Hematopoietic multipotent progenitor cell treated with erythropoietin and hydrocortisone succinate and interleukin-3 and kit ligand, for 6 days (in vitro differentiated cells): ENCODE measurements at regions not wholly inside any gene's neighbourhood (a gene's known extent, or its start where the extent isn't known, plus 50 kb on each side); places are given as distances from the start of the nearest gene placed in this dataset.
A peak's percentile ranks its signal among the peaks of the same experiment; 100 is the strongest.

Experiments
- DNase-seq: peaks from one replicate; pipeline ENCODE4 v3.0.0-alpha.2; 2015

DNA sequence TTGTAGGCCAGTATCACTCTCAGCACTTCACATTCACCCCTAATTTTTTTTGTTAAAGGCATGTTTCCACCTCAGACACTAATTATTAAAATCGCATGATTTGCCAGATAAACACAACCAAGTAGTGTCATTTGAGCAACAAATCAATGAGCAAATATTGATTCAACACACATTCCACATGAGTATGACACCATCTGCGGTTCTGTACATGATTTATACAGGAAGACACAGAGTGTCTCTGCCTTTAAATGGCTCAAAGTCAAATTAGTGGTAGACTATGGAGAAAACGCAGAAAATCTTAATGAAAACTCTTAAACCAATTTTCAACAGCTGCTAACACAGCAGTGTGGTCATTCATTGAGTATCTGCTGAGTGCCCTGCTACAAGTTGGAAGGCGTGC is 300.2 kb downstream of the SOX4 start:
- no peak for DNase-seq

DNA sequence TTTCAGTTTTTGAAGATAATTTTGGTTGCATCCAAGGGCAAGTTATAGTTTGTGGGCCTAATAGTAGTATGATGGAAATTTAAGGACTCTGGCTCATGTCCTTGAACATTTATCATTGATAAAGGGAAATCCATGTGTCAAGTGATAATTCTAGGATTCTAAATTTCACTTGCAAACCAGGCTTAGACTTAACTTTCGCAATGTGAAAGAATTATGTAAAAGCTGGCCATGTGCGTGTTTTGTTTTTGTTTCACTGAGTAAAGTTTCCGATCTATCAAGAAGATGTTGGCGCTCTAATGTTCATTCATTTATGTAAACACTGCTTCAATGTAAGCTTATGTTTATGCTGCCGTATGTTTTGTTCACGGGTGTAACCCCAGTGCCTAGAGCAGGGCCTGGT is 302.0 kb downstream of the SOX4 start:
- no peak for DNase-seq

DNA sequence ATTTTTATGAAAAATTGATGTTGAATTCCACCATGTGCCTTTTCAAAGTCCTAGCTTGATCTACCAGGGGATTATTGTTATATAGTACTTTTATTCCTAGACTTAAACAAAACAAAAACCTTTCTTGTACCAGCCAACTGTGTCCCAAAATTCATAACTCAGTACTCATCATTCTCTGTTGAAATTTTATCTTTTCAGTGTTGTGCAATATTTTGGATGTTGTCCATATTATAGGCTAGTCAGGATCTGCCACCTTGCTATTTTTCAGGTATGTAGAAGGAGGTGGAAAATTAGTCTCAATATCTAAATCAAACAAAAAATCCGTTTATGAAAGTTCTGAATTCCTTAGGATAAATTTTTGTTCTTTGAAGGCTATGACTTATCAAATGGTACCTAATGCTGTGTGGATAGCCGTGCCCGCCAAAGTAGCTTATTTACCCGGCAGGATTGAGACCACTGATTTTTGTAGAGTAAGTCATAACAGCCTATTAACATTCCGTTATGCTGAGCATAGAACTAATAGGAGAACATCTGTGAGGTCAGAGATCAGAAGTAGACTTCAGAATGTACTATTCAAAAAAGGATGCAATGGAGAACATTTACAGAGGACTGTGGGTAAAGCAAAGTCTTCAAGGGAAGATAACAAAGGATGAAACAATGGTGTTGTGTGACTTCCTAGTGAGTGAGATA is 304.7 kb downstream of the SOX4 start:
- DNase-seq = no peak

DNA sequence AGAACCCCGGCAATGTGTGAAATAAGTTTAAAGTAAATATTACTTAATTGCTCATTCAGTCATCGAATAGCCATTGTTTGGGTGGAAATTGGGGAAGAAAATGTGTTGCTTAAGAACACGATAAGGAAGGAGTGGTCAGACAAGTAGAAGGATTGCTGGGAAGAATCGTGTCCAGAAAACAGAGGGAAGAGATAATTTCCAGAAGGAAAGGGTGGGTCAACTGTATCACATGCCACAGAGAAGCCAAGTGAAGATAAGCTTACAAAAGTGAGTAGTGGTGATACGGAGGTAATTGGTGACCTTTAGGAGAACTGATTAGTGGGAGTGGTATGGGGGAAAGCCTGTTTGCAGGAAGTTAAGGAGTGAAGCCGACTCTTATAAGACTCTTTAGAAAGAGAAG is 306.2 kb downstream of the SOX4 start:
- DNase-seq = no peak

DNA sequence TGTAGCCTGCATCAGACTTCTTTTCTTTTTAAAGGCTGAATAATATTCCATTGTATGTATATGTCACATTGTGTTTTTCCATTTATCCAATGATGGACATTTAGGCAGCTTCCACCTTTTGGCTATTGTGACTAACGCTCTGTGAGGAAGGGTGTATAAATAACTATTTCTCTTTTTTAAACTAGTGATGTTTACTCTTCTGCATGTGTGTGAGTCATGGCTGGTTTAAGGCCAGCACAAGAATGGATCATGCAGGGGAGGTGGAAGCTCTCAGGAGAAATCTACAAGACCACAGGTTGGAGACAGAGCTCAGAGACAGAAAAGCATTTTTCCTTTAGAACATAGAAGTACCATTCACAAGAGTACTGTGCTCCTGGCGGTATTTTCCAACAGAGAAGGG is 307.2 kb downstream of the SOX4 start:
- DNase-seq = no peak

DNA sequence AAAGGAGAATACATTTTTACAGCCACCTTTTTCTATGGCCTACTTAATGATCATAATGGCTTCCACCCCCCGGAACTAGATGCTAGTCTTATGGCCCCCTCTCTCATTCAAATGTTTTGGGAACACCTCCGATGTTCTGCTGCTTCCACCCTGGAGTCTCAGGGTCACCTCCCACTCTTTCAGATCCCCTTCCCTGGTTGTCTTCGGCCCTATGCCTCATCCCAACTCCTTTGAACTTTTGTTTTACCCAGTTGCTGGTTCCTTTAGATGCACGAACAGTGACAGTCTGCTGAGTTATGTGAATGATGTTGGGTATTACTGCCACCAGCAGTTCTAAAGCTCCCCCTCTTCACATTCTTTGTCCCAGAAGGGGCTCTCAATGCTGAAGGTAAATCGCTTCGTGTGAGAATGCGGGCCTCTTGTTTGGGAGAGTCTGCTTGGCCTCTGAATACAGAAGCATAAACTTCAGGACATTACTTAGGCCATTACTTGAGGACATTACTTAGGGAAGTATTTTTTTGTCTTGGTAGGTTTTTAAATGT is 309.1 kb downstream of the SOX4 start:
- DNase-seq = no peak

DNA sequence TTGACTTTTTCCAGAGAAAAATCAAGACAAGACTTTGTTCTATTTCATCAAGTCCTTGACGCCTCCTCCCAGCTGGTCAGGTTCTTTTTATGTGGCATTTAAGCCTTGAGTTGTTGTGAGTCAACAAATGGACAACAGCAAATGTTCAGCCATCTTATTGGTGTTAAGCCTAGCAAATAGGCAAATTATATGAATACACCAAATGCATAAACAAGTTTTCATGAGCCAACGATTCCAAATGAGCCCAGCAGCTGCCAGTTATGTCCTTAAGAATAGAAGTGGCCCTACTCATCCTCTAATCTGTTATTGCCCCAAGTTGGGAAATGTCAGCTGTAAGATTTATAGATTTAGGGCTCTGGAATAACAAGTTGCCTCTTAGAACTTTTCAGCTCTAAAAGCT is 312.0 kb downstream of the SOX4 start:
- no peak for DNase-seq

DNA sequence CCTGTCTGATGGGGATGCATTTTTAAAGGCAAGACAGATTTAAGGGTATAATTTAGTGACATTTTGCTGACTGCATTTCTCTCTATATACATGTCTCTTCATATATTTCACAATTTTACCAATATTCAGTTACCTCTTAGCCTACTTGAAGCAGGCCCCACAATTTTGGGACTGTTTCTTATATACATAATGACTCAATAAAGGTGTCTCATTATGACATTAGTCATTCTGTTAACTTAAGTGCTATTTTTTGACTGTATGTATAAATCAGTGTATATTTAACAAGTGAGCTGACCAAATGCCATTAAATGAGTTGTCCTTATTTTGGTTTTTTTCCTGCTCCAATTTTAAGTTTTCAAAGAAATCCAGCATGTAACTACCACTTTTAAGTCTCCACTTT is 313.3 kb downstream of the SOX4 start:
- no peak for DNase-seq

DNA sequence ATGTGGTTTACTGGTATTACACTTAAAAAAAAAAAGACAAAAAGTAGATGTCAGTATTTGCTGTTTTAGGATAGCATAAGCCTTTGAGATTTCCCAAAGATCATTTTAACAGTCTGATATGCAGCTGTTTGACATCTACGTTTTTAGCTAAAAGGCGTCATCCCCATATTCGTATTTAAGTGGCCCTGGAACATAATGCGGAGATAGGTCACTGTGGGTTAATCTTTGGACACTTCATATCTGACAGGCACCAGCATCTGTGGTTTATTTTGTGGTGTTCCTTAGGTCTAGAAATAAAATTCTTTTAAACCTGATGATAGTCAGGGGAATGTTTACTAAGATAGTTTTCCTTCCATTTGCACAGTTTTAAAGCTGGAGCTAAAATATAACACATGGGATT is 313.7 kb downstream of the SOX4 start:
- DNase-seq = peak; percentile 63

DNA sequence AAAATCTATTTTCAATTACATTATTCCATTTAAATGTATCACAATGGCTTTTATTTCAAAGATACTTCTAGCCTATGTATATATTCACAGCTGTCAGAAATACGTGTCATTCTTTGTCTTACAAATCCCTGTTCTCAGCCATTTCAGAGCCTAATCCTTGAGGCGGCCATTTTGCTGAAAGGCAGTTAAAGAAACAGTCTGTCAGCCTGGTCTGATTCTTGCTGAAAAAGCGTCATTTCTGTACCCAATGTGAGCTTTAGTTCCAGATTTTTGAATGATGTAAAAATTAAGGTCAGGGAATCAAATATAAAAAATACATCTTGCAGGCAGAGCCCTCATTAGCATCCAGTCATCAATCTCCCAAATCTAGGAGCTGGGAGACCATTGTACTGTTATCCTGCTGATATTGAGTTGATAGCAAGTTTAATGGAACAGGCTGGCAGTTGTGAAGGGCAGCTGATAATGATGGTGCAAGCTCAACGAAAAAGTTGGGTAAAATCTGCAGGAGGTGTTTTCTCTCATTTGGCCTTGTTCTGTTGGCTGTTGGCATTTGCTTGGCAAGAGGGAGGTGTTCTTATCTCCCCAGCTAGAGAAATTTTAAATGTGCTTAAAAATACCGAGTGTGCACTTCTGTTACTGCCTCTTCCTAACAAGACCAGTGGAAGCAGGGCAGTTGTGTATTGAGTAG is 314.8 kb downstream of the SOX4 start:
- peak; percentile 5 for DNase-seq

DNA sequence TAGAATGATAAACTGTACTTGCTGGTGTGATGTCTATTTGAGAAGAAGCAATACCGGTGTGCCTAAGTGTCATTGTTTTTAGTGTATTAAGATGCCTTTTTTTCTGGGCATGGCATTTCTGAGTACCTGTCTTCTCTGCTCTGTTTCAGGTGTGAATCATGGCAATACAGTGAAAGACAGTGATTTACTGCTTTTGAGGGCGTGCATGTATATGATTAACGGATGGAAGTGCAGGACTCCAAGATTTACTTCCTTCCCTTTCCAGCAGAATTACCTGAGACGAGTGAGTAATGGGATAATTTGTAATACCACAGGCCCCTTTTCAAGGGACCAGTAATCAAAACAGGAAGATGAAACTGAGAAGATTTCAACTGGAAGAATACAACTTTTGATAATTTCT is 315.8 kb downstream of the SOX4 start:
- DNase-seq = no peak

DNA sequence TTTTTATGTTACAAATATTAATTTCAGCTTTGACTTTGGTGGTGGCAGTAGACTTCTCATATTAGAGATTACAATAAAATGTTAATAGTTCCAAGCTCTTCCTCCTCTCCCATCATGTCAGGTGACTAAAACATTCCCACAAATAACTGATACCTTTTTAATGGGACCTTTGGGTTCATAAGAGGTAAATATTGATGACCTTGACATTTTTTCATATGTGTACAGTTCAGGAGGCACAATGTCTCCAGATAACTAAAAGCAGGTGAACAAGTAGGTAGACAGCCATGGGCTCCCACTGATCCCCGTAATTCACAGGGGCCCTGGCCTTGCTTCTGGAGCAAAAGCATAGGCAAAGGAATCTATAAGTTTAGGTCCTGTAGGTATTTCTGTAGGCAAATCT is 317.7 kb downstream of the SOX4 start:
- DNase-seq = no peak

DNA sequence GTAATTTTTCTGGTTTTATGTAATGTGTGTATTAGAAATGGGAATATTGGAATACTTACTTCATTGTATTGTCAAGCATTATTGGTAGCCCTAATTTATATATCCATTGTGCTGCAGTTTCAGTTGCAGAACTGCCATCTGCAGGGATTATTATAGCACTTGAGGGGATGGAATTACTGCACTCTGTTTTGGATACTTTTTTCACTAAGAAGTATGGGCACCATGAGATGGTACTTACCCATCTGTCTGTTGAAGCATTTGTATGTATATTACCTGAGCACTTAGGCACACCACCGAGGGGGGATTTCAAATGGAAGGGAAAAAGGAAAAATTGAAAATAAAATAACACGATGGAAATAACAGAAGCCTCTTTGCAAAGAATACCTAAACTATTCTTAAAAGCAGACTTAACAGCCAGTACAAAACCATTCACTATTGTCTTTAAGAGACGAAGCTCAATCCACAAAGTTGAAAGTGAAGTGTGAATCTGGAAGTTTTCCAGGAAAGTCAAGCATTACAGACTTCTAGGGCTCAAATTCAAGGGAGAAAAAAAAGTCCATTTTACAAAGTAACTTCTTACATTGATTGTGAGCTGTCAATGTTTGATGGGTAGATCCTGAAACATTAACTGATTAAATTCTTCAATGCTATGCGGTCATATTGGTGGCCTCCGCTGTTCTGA is 318.7 kb downstream of the SOX4 start:
- DNase-seq = no peak

DNA sequence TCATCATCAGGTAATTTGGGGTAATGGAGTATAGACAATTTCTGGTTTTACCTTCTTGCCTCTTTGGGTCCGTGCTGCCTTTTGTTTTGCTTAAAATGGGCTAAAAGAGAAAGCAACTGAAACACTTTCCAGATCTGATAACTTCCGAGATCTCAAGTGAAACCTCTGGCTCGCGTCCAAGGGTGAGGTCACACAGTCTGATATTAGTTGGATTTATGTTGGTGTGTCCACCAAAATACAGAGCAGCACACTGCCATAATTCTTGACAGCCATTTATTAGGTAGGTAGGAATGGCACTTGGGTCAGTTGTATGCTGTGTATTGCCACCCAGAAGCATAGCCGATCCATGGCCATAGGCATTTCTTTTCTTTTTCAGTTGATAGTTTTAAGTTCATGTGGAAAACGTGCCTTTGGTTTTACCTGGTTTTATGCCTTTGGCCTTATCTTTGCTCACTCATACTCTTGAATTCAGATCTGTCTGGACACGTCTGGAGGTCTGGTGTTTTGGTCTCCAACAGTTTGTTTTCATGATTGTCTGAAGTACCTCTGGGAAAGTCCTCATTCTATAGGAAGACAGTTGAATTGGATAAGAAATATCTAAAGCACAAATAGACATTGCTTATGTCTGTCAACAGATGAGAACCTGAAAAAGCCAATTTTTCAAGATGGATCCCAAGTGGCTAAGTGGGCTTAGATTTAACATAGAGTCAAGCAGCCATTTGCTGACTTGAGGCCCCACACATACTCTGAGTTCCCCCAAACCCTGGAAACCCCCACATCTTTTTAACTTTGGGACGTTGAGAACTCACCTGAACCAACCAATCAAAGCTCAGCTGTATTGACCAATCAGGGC is 320.8 kb downstream of the SOX4 start:
- peak; percentile 86 for DNase-seq

DNA sequence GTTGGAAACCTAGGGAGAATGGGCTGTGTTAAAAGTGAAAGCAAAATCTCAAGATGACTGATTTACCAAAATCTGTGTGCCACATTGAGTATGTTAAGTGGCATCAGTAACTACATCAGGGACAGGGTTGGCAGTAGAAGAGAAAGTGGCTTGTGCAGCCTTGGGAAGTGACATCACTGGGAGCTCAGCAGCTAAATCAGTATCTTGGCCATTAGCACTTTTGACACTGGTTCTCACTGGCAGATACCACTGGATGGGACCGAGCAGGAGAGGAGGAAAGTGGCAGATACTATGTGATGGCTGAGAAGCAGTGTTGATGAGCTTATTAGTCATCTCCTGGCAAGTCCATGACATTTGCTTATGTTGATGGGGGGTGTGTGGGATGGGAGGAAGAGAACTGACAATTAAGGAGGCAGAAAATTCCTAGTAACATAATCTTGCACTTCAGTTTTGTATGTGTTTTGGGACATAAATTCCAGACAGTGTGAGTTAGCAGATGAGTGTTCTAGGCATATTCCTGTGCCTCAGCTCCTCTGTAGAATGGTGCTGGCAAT is 322.2 kb downstream of the SOX4 start:
- no peak for DNase-seq

DNA sequence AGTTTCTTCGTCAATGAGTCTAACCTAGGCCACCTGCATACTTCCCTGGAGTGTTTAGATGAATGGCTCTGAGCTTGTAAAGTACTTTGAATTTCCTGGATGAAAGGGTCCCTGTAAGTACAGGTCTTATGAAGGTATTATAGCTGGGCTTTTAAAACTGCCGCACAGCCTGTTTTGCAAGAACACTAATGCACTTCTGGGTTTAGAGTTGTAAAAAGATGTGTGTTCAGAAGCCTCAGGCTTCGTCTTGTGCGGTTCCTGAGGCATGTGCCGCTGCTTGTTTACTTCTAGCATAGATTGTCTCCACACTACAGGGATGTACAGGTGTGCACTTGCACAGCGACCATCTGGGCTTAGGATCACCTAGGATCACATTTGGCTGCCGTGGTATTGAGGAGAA is 324.5 kb downstream of the SOX4 start:
- DNase-seq = no peak

DNA sequence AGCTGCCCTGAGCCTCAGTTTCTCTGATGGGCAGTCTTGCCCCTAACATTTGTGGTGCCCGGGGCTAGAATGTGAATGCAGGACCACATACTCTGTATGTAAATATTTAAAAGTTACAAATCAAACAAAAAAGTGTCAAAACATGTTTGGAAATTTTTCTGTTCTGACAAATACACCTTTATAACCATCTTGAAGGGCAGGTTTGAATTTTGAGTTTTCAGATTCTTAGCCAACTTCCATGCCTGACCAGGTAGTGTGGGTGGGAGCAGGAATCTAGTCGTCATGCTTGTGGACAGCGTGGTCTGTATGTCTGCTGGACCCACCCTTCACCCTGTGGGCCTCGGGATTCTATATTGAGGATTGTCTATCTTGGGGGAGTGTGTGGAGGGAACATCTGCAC is 325.1 kb downstream of the SOX4 start:
- DNase-seq = no peak

DNA sequence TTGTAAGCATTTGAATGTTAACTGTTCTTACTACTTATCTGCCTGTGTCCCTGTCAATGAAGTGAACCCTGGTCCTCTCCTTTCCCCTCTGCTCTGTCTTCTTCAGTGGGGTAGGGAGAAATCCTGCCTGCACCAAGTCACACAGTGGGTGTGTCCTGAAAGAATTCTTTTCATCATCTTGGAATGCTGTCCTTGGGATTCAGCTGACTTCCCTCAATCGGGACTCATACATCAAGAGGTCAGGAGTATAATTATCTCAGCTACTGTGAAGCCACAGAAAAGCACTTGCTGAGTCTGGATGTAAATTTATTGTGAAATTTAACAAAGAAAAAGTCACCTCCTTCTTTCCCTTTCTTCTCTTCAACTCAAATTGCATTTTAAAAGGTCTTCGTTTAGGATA is 328.5 kb downstream of the SOX4 start:
- no peak for DNase-seq

DNA sequence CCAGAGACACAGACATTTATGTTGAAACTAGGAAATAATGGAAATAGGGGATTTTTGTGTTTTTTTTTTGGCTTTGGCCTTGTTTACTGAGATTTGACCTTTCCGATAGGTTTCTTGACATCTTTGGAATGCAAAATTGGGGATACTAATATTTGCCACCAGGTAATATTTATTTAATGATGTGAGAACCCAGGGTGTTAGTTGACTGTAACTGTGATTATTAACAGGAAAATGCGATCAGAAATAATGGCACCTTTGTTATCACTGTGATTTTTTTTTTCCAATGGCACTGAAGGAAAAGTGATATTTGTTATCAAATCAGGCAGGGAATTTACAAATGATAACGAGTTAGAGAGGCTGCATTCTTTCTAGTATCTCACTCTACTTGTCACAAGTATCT is 330.5 kb downstream of the SOX4 start:
- DNase-seq = no peak

DNA sequence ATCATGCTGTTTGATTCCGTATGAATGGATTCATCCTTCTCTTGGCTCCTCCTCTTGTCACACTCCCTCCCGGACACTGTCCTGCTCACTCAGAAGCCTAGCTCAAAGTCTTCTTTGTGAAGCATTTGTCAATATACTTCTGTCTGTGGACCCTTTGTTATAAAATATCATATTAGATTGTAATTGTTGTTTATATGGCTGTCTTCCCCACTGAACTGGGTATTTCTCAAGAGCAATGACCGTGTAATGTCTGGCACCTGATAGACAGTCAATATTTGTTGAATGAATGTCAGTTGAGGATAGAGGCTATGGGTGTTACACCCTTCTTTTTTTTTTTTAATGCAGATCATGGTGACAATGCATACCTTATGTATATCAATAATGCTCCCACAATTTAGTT is 335.3 kb downstream of the SOX4 start:
- no peak for DNase-seq

DNA sequence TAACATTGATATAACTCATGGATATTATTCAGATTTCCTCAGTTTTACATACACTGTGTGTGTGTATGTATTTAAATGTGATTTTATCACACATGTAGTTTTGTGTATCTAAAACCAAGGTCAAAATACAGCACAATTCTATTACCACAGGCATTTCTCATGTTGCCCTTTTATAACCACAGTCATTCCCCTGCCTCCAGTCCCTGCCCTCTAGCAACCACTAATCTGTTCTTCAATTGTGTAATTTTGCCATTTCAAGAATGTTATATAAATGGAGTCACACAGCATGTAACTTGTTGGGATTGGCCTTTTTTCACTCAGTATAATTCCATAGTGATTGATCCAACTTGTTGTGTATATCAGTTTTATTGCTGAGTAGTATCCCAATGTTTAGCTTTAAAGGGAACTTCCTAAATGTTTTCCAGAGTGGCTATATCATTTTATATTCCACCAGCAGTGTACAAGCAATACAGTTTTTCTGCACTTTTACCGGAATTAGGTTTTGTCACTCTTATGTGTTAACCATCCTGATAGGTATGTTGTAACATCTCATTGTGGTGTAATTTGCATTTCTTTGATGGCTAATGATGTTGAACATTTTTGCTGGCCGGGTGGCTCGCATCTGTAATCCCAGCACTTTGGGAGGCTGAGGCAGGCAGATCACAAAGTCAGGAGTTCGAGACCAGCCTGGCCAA is 338.2 kb downstream of the SOX4 start:
- DNase-seq = no peak

DNA sequence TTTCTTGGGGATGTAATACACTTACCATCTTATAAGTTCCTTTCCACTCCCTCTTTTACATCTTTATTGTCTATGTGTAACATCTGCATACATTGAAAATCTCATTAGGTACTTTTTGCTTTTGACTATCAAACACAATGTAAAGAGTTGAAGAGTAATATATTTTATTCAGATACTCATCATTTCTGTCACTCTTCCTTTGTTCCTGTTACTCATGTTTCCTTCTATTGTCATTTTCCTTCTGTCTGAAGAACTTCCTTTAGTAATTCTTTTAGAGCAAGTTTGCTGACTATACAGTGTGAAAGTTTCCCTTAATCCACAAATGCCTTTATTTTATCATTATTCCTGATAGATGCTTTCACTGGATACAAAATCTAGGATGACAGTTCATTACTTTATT is 339.8 kb downstream of the SOX4 start:
- no peak for DNase-seq
